MM.1S (cell line): ENCODE measurements at regions not wholly inside any gene's neighbourhood (a gene's known extent, or its start where the extent isn't known, plus 50 kb on each side); places are given as distances from the start of the nearest gene placed in this dataset.

Source experiments
- DNase-seq: peaks from one replicate; pipeline ENCODE4 v3.0.0-alpha.2; 2015
- H2AFZ ChIP-seq: fragments of 300-600 bp; sonication (generic); 2 replicates; pipeline ENCODE4 v1.6.0; 2016; ENCODE audit warnings: antibody characterized with exemption, low read length
- H3F3A ChIP-seq: fragments of 300-600 bp; sonication (generic); 2 replicates; pipeline ENCODE4 v1.6.1; 2016; ENCODE audit warnings: mild to moderate bottlenecking, antibody characterized with exemption, low read length, moderate library complexity, mixed read lengths; ENCODE audit not compliant: insufficient read depth
- H3K27ac ChIP-seq: fragments of 300-600 bp; sonication (generic); 2 replicates; pipeline ENCODE4 v1.5.1; 2016; ENCODE audit warnings: mild to moderate bottlenecking, low read length
- H3K27me3 ChIP-seq: fragments of 300-600 bp; sonication (generic); replicated peaks from 2 replicates; pipeline ENCODE4 v1.6.0; 2016; ENCODE audit warnings: low read length; ENCODE audit not compliant: insufficient read depth
- H3K36me3 ChIP-seq: fragments of 300-600 bp; sonication (generic); replicated peaks from 2 replicates; pipeline ENCODE4 v1.6.1; 2016; ENCODE audit warnings: mild to moderate bottlenecking, low read length, mixed read lengths; ENCODE audit not compliant: insufficient read depth
- H3K4me1 ChIP-seq: fragments of 300-600 bp; sonication (generic); 2 replicates; pipeline ENCODE4 v1.6.1; 2016; ENCODE audit warnings: low read length, mixed read lengths
- H3K4me2 ChIP-seq: fragments of 300-600 bp; sonication (generic); 2 replicates; pipeline ENCODE4 v1.6.0; 2016; ENCODE audit warnings: low read depth, low read length
- H3K4me3 ChIP-seq: fragments of 300-600 bp; sonication (generic); 2 replicates; pipeline ENCODE4 v1.5.1; 2016; ENCODE audit warnings: low read length, mixed read lengths
- H3K79me2 ChIP-seq: fragments of 300-600 bp; sonication (generic); 2 replicates; pipeline ENCODE4 v1.6.1; 2016; ENCODE audit warnings: mixed run types, low read length, mixed read lengths
- H3K9ac ChIP-seq: fragments of 300-600 bp; sonication (generic); 2 replicates; pipeline ENCODE4 v1.6.1; 2016; ENCODE audit warnings: low read length, mixed read lengths
- H3K9me2 ChIP-seq: fragments of 300-600 bp; sonication (generic); replicated peaks from 2 replicates; pipeline ENCODE4 v1.6.1; 2016; ENCODE audit warnings: mild to moderate bottlenecking, low read length, mixed read lengths; ENCODE audit not compliant: insufficient read depth
- H3K9me3 ChIP-seq: fragments of 300-600 bp; sonication (generic); replicated peaks from 2 replicates; pipeline ENCODE4 v1.6.1; 2016; ENCODE audit warnings: mild to moderate bottlenecking, low read length, mixed read lengths; ENCODE audit not compliant: insufficient read depth
- H4K20me1 ChIP-seq: fragments of 300-600 bp; sonication (generic); 2 replicates; pipeline ENCODE4 v1.6.1; 2016; ENCODE audit warnings: mild to moderate bottlenecking, low read length, moderate library complexity, mixed read lengths; ENCODE audit not compliant: insufficient read depth
- EZH2 ChIP-seq: fragments of 300-600 bp; sonication (generic); optimal IDR thresholded peaks from 2 replicates; pipeline ENCODE3; 2017; ENCODE audit warnings: low read depth, mild to moderate bottlenecking, antibody characterized with exemption, low read length, mixed read lengths
- EZH2phosphoT487 ChIP-seq: fragments of 300-600 bp; sonication (generic); IDR thresholded peaks from 2 replicates; pipeline ENCODE4 v1.6.1; 2018; ENCODE audit warnings: antibody characterized with exemption, low read length
- TF ChIP-seq, protein P1 (sequence below): fragments of 300-600 bp; sonication (generic); IDR thresholded peaks from 2 replicates; pipeline ENCODE4 v1.5.1; 2016; ENCODE audit warnings: antibody characterized with exemption, low read length, mixed read lengths

DNA sequence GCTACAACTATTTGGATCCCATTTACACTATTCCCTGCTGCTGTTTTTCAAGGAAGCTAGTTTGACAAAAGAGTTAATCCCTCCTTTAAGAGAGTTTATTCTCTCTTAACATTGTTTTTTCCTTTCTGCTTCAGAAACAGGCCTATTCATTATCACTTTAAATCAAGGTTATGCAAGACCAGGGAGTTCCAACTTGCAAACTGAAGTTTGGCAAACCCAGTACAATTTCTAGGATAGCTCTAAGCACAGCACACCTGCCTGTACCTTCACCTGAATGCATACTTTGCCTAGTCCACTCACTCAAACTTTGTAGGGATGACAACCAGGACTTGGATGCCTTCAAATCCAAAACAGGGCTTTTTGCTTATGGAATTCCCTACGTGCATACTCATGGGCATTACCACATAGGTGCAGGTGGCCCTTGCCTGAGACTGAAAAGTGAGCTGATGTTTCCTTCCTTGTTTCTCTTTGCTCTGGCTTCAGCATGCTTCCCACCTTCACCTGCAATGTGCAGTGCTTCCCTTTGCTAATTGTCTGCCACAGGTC, 193.8 kb upstream of the MMADHC start:
- DNase-seq: no peak
- Histone ChIP-seq H3F3A (no peaks in the 10 kb centered on the region), H3K9ac (no peak overlapping the region), H3K4me2 (no peak overlapping the region), H3K9me2 (no peaks in the 10 kb centered on the region), H2AFZ (no peak overlapping the region), H3K27me3 (no peaks in the 10 kb centered on the region), H3K36me3 (no peaks in the 10 kb centered on the region), H3K4me3 (no peak overlapping the region), H3K9me3 (no peaks in the 10 kb centered on the region), H4K20me1 (no peaks in the 10 kb centered on the region), H3K27ac (no peak overlapping the region), H3K4me1 (no peaks in the 10 kb centered on the region), H3K79me2 (no peaks in the 10 kb centered on the region)
- TF ChIP-seq EZH2 (no peak), EZH2phosphoT487 (no peak)
- TF ChIP-seq, protein P1, sequence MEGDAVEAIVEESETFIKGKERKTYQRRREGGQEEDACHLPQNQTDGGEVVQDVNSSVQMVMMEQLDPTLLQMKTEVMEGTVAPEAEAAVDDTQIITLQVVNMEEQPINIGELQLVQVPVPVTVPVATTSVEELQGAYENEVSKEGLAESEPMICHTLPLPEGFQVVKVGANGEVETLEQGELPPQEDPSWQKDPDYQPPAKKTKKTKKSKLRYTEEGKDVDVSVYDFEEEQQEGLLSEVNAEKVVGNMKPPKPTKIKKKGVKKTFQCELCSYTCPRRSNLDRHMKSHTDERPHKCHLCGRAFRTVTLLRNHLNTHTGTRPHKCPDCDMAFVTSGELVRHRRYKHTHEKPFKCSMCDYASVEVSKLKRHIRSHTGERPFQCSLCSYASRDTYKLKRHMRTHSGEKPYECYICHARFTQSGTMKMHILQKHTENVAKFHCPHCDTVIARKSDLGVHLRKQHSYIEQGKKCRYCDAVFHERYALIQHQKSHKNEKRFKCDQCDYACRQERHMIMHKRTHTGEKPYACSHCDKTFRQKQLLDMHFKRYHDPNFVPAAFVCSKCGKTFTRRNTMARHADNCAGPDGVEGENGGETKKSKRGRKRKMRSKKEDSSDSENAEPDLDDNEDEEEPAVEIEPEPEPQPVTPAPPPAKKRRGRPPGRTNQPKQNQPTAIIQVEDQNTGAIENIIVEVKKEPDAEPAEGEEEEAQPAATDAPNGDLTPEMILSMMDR: no peak

- Histone ChIP-seq H3K4me1 (no peaks in the 10 kb centered on the region), H3F3A (no peaks in the 10 kb centered on the region), H3K27me3 (no peaks in the 10 kb centered on the region), H3K4me3 (no peak overlapping the region), H3K9me2 (no peaks in the 10 kb centered on the region), H4K20me1 (no peaks in the 10 kb centered on the region), H3K4me2 (no peak overlapping the region), H3K9ac (no peak overlapping the region), H3K27ac (no peak overlapping the region), H3K9me3 (no peaks in the 10 kb centered on the region), H3K36me3 (no peaks in the 10 kb centered on the region), H2AFZ (no peak overlapping the region), H3K79me2 (no peaks in the 10 kb centered on the region)
- TF ChIP-seq EZH2: no peak
- no peak for TF ChIP-seq EZH2phosphoT487
- TF ChIP-seq, protein P1: no peak
- DNase-seq: no peak
These were observed 185.4 kb upstream of the MMADHC start for GRCh38 chr2:149773006-149773405.

DNA sequence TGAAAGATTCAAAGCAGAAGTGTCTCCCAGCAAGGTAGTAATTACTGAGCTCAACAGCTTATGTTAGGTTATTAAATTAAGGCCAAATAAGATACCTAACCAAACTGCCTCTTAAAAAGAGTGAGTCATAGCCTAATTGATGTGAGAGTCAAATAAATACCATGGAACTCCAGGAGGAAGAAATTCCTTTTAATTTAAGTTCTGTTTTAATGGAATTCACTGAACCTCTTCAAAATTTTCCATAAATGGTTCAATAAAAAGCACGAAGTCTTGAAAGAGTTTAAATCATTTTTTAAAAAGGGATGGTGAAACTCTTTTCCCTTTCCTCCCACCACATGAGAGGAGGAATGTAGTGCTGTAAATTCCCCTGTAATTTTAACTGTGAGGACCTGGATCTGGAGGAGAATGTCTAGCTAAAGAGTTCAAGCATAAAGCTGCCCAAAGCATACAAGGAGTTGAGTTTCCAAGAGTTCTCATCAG, 180.8 kb upstream of the MMADHC start:
- Histone ChIP-seq H3K27me3 (no peaks in the 10 kb centered on the region), H3K9ac (no peak overlapping the region), H3K9me3 (no peaks in the 10 kb centered on the region), H3K4me3 (no peak overlapping the region), H3F3A (no peaks in the 10 kb centered on the region), H3K36me3 (no peaks in the 10 kb centered on the region), H3K4me2 (no peak overlapping the region), H3K27ac (no peak overlapping the region), H3K79me2 (no peaks in the 10 kb centered on the region), H3K4me1 (no peaks in the 10 kb centered on the region), H2AFZ (no peak overlapping the region), H3K9me2 (no peaks in the 10 kb centered on the region), H4K20me1 (no peaks in the 10 kb centered on the region)
- DNase-seq: no peak
- TF ChIP-seq EZH2 (no peak), EZH2phosphoT487 (no peak)
- TF ChIP-seq, protein P1: no peak
